ENCODE measurements at regions not wholly inside any gene's neighbourhood (a gene's known extent, or its start where the extent isn't known, plus 50 kb on each side); places are given as distances from the start of the nearest gene placed in this dataset.

DNA sequence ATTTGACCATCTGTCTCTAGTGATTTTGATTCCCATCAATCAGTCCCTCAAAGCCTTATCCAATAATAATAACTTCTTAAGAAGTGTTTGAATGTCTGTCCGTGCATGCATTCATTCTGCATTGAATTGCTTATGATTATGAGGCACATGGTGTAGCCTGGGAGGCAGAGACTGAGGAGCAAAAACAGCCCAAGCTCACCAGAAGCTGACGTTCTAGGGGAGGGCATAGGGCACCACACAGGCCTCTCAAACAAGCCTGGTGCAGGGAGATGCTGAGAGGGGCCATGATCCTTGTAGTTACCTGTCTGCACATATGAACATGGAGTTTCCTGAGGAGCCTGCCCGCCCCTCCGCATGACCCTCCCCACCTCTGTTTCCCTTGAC, 89.2 kb upstream of the POMGNT2 start:
- no peak for DNase-seq (ENCODE audit: low read depth in 1 of 2, low spot score in 1 of 2)
- Histone ChIP-seq H3K27ac (replicated peaks) (no peak overlapping the region), H3K4me3 (replicated peaks; ENCODE audit: insufficient read depth, low read length) (no peak overlapping the region), H3K27me3 (ENCODE audit: insufficient read depth, poor library complexity, severe bottlenecking) (no peaks in the 10 kb centered on the region)
- TF ChIP-seq REST (IDR thresholded peaks at IDR 0.05; ENCODE audit: insufficient replicate concordance, low read depth) (no peak), SPI1 (IDR thresholded peaks at IDR 0.05; ENCODE audit: borderline replicate concordance, low read depth) (no peak), CTCF (IDR thresholded peaks at IDR 0.05; ENCODE audit: insufficient read depth, low read length) (no peak), GABPA (IDR thresholded peaks at IDR 0.05; ENCODE audit: low read depth) (no peak)

- no peak overlapping the region for H3K27ac ChIP-seq (replicated peaks)
- TF ChIP-seq SPI1 (IDR thresholded peaks at IDR 0.05; ENCODE audit: borderline replicate concordance, low read depth) (no peak), CTCF (IDR thresholded peaks at IDR 0.05; ENCODE audit: insufficient read depth, low read length) (no peak), POLR2AphosphoS5 (IDR thresholded peaks at IDR 0.05; ENCODE audit: low read depth) (no peak), REST (IDR thresholded peaks at IDR 0.05; ENCODE audit: insufficient replicate concordance, low read depth) (no peak), GABPA (IDR thresholded peaks at IDR 0.05; ENCODE audit: low read depth) (no peak)
- H3K27me3 ChIP-seq (ENCODE audit: insufficient read depth, poor library complexity, severe bottlenecking), result no peaks in the 10 kb centered on the region
- no peak for DNase-seq (ENCODE audit: low read depth in 1 of 2, low spot score in 1 of 2)
- no peak overlapping the region for H3K4me3 ChIP-seq (replicated peaks; ENCODE audit: insufficient read depth, low read length)
Measured at GRCh38 chr3:43194490-43195114, 88.7 kb upstream of the POMGNT2 start.

DNA sequence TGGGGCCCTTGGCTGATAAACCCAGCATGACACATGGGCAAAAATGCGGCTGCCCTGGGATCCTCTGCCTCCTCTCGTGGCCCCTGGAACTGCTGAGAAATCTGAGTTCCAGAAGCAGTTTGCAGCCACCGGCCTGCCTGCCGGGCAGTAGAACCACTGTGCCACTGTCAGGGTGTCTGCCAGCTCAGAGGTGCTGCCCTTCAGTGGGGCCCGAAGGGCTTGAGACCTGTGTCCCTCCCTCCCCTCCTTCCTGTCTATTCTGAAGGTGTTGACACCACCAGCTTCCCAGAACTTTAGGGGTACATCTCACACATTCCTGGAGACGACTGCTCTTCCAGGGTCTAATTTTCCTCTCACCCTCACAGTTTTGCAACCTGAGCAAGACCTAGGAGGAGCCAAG, 88.2 kb upstream of the POMGNT2 start:
- TF ChIP-seq GABPA (IDR thresholded peaks at IDR 0.05; ENCODE audit: low read depth) (no peak), CTCF (IDR thresholded peaks at IDR 0.05; ENCODE audit: insufficient read depth, low read length) (no peak), SPI1 (IDR thresholded peaks at IDR 0.05; ENCODE audit: borderline replicate concordance, low read depth) (no peak), REST (IDR thresholded peaks at IDR 0.05; ENCODE audit: insufficient replicate concordance, low read depth) (no peak), POLR2AphosphoS5 (IDR thresholded peaks at IDR 0.05; ENCODE audit: low read depth) (no peak)
- no peak overlapping the region for H3K27ac ChIP-seq (replicated peaks)
- no peaks in the 10 kb centered on the region for H3K27me3 ChIP-seq (ENCODE audit: insufficient read depth, poor library complexity, severe bottlenecking)
- H3K4me3 ChIP-seq (replicated peaks; ENCODE audit: insufficient read depth, low read length), result no peak overlapping the region
- no peak for DNase-seq (ENCODE audit: low read depth in 1 of 2, low spot score in 1 of 2)

Measured in HL-60 (cell line).